GM19035 (cell line): ENCODE measurements at regions not wholly inside any gene's neighbourhood (a gene's known extent, or its start where the extent isn't known, plus 50 kb on each side); places are given as distances from the start of the nearest gene placed in this dataset.
"Not testable (repeated sequence)": the region's sequence is repeated elsewhere in the genome, so short reads cannot be mapped to it uniquely, and the experiment has no call there.

Experiments used
- ATAC-seq: cut with Tn5 transposase; IDR thresholded peaks from one replicate; pipeline ENCODE4 v1.9.1; 2021; ENCODE audit not compliant: unreplicated experiment

GRCh38 chr7:121745856-121746255 is 127.1 kb upstream of the PTPRZ1 start:
- no peak for ATAC-seq

- ATAC-seq, result no peak
These were observed 128.1 kb upstream of the PTPRZ1 start for GRCh38 chr7:121744877-121745276.

GRCh38 chr7:121744319-121744718 is 128.6 kb upstream of the PTPRZ1 start:
- no peak for ATAC-seq

- no peak for ATAC-seq
These were observed 131.1 kb upstream of the PTPRZ1 start for GRCh38 chr7:121741896-121742295.

GRCh38 chr7:121739465-121739864 is 133.5 kb upstream of the PTPRZ1 start:
- ATAC-seq, result no peak

GRCh38 chr7:121730869-121731268 is 142.1 kb upstream of the PTPRZ1 start:
- ATAC-seq, result no peak

GRCh38 chr7:121714559-121715303 is 158.2 kb upstream of the PTPRZ1 start:
- ATAC-seq, result no peak

- not testable (repeated sequence) for ATAC-seq
These were observed 160.0 kb upstream of the PTPRZ1 start for GRCh38 chr7:121712961-121713360.

GRCh38 chr7:121697731-121698316 is 175.1 kb upstream of the PTPRZ1 start:
- ATAC-seq, result no peak

- ATAC-seq, result no peak
These were observed 176.0 kb upstream of the PTPRZ1 start for GRCh38 chr7:121696954-121697353.

- no peak for ATAC-seq
These were observed 183.2 kb upstream of the PTPRZ1 start for GRCh38 chr7:121689749-121690148.

GRCh38 chr7:121681700-121682099 is 191.3 kb upstream of the PTPRZ1 start:
- no peak for ATAC-seq

- ATAC-seq, result no peak
These were observed 196.8 kb upstream of the PTPRZ1 start for GRCh38 chr7:121676168-121676567.

GRCh38 chr7:121674455-121674854 is 198.5 kb upstream of the PTPRZ1 start:
- ATAC-seq, result not testable (repeated sequence)

- no peak for ATAC-seq
These were observed 203.8 kb upstream of the PTPRZ1 start for GRCh38 chr7:121669144-121669543.

GRCh38 chr7:121666306-121666705 is 206.7 kb upstream of the PTPRZ1 start:
- ATAC-seq, result no peak

GRCh38 chr7:121643320-121643719 is 229.6 kb upstream of the PTPRZ1 start:
- no peak for ATAC-seq

GRCh38 chr7:121639705-121640104 is 233.3 kb upstream of the PTPRZ1 start:
- ATAC-seq, result no peak

- ATAC-seq, result no peak
These were observed 234.7 kb upstream of the PTPRZ1 start for GRCh38 chr7:121638286-121638685.

- ATAC-seq, result no peak
These were observed 238.2 kb upstream of the FAM3C start for GRCh38 chr7:121634356-121634755.

GRCh38 chr7:121633186-121633585 is 237.1 kb upstream of the FAM3C start:
- ATAC-seq, result no peak

GRCh38 chr7:121624958-121625357 is 228.8 kb upstream of the FAM3C start:
- no peak for ATAC-seq
